ENCODE measurements at regions not wholly inside any gene's neighbourhood (a gene's known extent, or its start where the extent isn't known, plus 50 kb on each side); places are given as distances from the start of the nearest gene placed in this dataset.

DNA sequence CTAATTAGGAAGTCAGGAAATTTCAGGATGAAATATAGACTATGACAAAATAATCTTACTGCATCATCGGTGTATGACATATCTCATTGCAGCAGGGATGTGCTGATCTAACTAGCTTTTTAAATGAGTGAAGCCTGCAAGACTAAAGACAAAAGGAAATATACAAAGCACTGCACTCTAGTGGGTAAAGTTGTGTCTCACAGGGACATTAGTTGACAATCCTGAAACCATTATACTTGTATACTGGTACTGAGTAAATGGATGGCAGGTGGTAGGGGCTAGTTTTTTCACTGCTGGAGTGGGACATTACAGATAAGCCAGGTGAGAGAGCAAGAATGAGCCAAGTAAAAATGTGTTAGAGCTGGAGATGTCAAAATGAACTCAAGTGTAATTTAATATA, 317.5 kb upstream of the RAB6C start:
- no peaks in the 10 kb centered on the region for H3K4me1 ChIP-seq (ENCODE audit: control insufficient read depth, extremely low read depth, insufficient read depth, low read length)
- H3K9ac ChIP-seq (ENCODE audit: insufficient read depth, low read length) = no peak overlapping the region
- H3K9me3 ChIP-seq (ENCODE audit: control insufficient read depth, insufficient read depth, low read depth, low read length) = no peaks in the 10 kb centered on the region
- no peaks in the 10 kb centered on the region for H4K20me1 ChIP-seq (ENCODE audit: control insufficient read depth, extremely low read depth, insufficient read depth, low read length)
- no peak for DNase-seq (ENCODE audit: low read depth in 2 of 2)
- H3K4me3 ChIP-seq (replicated peaks in 1 of 4; ENCODE audit: control extremely low read depth in 1 of 4, insufficient read depth in 1 of 4, low read depth in 3 of 4, low read length in 4 of 4) = no peak overlapping the region
- TF ChIP-seq EZH2 (IDR thresholded peaks at IDR 0.05; ENCODE audit: low read length, missing control alignments) = no peak
- TF ChIP-seq, protein P1, sequence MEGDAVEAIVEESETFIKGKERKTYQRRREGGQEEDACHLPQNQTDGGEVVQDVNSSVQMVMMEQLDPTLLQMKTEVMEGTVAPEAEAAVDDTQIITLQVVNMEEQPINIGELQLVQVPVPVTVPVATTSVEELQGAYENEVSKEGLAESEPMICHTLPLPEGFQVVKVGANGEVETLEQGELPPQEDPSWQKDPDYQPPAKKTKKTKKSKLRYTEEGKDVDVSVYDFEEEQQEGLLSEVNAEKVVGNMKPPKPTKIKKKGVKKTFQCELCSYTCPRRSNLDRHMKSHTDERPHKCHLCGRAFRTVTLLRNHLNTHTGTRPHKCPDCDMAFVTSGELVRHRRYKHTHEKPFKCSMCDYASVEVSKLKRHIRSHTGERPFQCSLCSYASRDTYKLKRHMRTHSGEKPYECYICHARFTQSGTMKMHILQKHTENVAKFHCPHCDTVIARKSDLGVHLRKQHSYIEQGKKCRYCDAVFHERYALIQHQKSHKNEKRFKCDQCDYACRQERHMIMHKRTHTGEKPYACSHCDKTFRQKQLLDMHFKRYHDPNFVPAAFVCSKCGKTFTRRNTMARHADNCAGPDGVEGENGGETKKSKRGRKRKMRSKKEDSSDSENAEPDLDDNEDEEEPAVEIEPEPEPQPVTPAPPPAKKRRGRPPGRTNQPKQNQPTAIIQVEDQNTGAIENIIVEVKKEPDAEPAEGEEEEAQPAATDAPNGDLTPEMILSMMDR (conservative IDR thresholded peaks at IDR 0.05 in 1 of 2, IDR thresholded peaks at IDR 0.05 in 1 of 2; ENCODE audit: low read depth in 1 of 2, low read length in 2 of 2) = no peak
- no peak overlapping the region for H3K27ac ChIP-seq (ENCODE audit: insufficient read depth, low read length)
- no peak overlapping the region for H3K4me2 ChIP-seq (ENCODE audit: extremely low read depth, insufficient read depth, low read length)
- H2AFZ ChIP-seq (ENCODE audit: low read length) = no peak overlapping the region
- no peaks in the 10 kb centered on the region for H3K36me3 ChIP-seq (ENCODE audit: control insufficient read depth, insufficient read depth, low read length)
- H3K27me3 ChIP-seq (ENCODE audit: control insufficient read depth, insufficient read depth, low read length) = no peaks in the 10 kb centered on the region
- no peaks in the 10 kb centered on the region for H3K79me2 ChIP-seq (ENCODE audit: control insufficient read depth, insufficient read depth, low read length)

DNA sequence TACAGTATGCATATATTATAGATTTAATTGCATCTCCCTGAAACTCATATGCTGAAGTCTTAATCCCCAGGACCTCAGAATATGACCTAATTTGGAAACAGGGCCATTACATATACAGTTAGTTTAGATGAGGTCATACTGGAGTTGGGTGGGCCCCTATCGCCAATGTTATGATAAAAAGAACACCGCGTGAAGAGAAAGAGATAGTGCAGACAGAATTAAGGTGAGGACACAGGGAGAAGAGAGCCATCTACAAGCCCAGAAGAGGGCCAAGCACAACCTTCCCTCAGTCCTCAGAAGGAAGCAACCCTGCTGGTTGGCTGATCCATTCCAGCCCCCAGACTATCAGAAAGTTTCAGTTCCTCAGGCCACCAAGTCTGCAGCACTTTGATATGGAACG, 311.9 kb upstream of the RAB6C start:
- no peaks in the 10 kb centered on the region for H3K9me3 ChIP-seq (ENCODE audit: control insufficient read depth, insufficient read depth, low read depth, low read length)
- no peak overlapping the region for H2AFZ ChIP-seq (ENCODE audit: low read length)
- no peaks in the 10 kb centered on the region for H3K4me1 ChIP-seq (ENCODE audit: control insufficient read depth, extremely low read depth, insufficient read depth, low read length)
- no peaks in the 10 kb centered on the region for H3K36me3 ChIP-seq (ENCODE audit: control insufficient read depth, insufficient read depth, low read length)
- H3K9ac ChIP-seq (ENCODE audit: insufficient read depth, low read length) = no peak overlapping the region
- H4K20me1 ChIP-seq (ENCODE audit: control insufficient read depth, extremely low read depth, insufficient read depth, low read length) = no peaks in the 10 kb centered on the region
- H3K79me2 ChIP-seq (ENCODE audit: control insufficient read depth, insufficient read depth, low read length) = no peaks in the 10 kb centered on the region
- H3K4me3 ChIP-seq (replicated peaks in 1 of 4; ENCODE audit: control extremely low read depth in 1 of 4, insufficient read depth in 1 of 4, low read depth in 3 of 4, low read length in 4 of 4) = no peak overlapping the region
- H3K27me3 ChIP-seq (ENCODE audit: control insufficient read depth, insufficient read depth, low read length) = no peaks in the 10 kb centered on the region
- no peak overlapping the region for H3K4me2 ChIP-seq (ENCODE audit: extremely low read depth, insufficient read depth, low read length)
- no peak for DNase-seq (ENCODE audit: low read depth in 2 of 2)
- no peak overlapping the region for H3K27ac ChIP-seq (ENCODE audit: insufficient read depth, low read length)
- TF ChIP-seq, protein P1 (conservative IDR thresholded peaks at IDR 0.05 in 1 of 2, IDR thresholded peaks at IDR 0.05 in 1 of 2; ENCODE audit: low read depth in 1 of 2, low read length in 2 of 2) = no peak
- no peak for TF ChIP-seq EZH2 (IDR thresholded peaks at IDR 0.05; ENCODE audit: low read length, missing control alignments)

DNA sequence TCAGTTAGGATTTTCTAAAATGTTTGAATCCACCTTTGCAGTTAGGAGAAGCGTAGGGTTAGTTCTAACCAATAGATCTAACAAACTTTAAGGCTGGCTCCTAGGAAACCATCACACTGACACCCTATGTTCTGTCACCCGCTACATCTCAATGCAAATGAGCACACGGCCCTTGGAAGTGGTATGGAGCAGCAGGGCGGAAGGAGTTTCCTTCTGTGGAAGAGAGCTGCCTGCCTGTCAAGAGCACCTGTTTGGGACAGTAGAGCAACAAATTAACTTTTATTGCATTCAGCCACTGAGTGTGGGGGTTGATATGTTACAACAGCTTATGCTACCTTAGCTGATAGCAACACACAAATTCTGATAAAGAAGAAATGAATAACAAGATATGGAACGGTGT, 306.9 kb upstream of the RAB6C start:
- H3K36me3 ChIP-seq (ENCODE audit: control insufficient read depth, insufficient read depth, low read length) = no peaks in the 10 kb centered on the region
- H3K27me3 ChIP-seq (ENCODE audit: control insufficient read depth, insufficient read depth, low read length) = no peaks in the 10 kb centered on the region
- H3K9ac ChIP-seq (ENCODE audit: insufficient read depth, low read length) = no peak overlapping the region
- H3K79me2 ChIP-seq (ENCODE audit: control insufficient read depth, insufficient read depth, low read length) = no peaks in the 10 kb centered on the region
- no peaks in the 10 kb centered on the region for H4K20me1 ChIP-seq (ENCODE audit: control insufficient read depth, extremely low read depth, insufficient read depth, low read length)
- no peak overlapping the region for H3K27ac ChIP-seq (ENCODE audit: insufficient read depth, low read length)
- H2AFZ ChIP-seq (ENCODE audit: low read length) = no peak overlapping the region
- H3K4me3 ChIP-seq (replicated peaks in 1 of 4; ENCODE audit: control extremely low read depth in 1 of 4, insufficient read depth in 1 of 4, low read depth in 3 of 4, low read length in 4 of 4) = no peak overlapping the region
- no peak overlapping the region for H3K4me2 ChIP-seq (ENCODE audit: extremely low read depth, insufficient read depth, low read length)
- DNase-seq (ENCODE audit: low read depth in 2 of 2) = no peak
- no peaks in the 10 kb centered on the region for H3K4me1 ChIP-seq (ENCODE audit: control insufficient read depth, extremely low read depth, insufficient read depth, low read length)
- H3K9me3 ChIP-seq (ENCODE audit: control insufficient read depth, insufficient read depth, low read depth, low read length) = no peaks in the 10 kb centered on the region
- TF ChIP-seq, protein P1 (conservative IDR thresholded peaks at IDR 0.05 in 1 of 2, IDR thresholded peaks at IDR 0.05 in 1 of 2; ENCODE audit: low read depth in 1 of 2, low read length in 2 of 2) = no peak
- no peak for TF ChIP-seq EZH2 (IDR thresholded peaks at IDR 0.05; ENCODE audit: low read length, missing control alignments)
